Heart right ventricle (tissue), 16 donors: ENCODE measurements at regions not wholly inside any gene's neighbourhood (a gene's known extent, or its start where the extent isn't known, plus 50 kb on each side); places are given as distances from the start of the nearest gene placed in this dataset.

Experiments
- ATAC-seq, 8 donors: fragments of 200-7000 bp; cut with Tn5 transposase; one replicate each; pipeline ENCODE4 v1.9.1; 2020; ENCODE audit warnings: mild to moderate bottlenecking in 8 of 8, moderate library complexity in 8 of 8, moderate number of reproducible peaks in 1 of 8
- DNase-seq, 2 donors: peaks; one replicate each; pipeline ENCODE4 v3.0.0-alpha.2; 2020
- H3K27ac ChIP-seq, 10 donors: fragments of 200-600 bp; sonication (generic) in 2 of 10; one replicate each; pipeline versions ENCODE4 v1.5.0 to v1.8.0; 2020 to 2022; ENCODE audit warnings: mild to moderate bottlenecking in 3 of 10
- H3K27me3 ChIP-seq, 7 donors: fragments of 200-600 bp; one replicate each; pipeline ENCODE4 v1.8.0; 2021 to 2022; ENCODE audit warnings: mild to moderate bottlenecking in 2 of 7
- H3K36me3 ChIP-seq, 9 donors: fragments of 200-600 bp; sonication (generic) in 1 of 9; one replicate each; pipeline versions ENCODE4 v1.5.0 to v1.8.0; 2020 to 2022; ENCODE audit warnings: mild to moderate bottlenecking in 2 of 9
- H3K4me1 ChIP-seq, 9 donors: fragments of 200-600 bp; sonication (generic) in 1 of 9; one replicate each; pipeline versions ENCODE4 v1.5.0 to v1.8.0; 2020 to 2022; ENCODE audit warnings: mild to moderate bottlenecking in 4 of 9
- H3K4me3 ChIP-seq, 10 donors: fragments of 200-600 bp; sonication (generic) in 2 of 10; one replicate each; pipeline versions ENCODE4 v1.5.0 to v1.8.0; 2020 to 2022; ENCODE audit warnings: mild to moderate bottlenecking in 7 of 10, moderate library complexity in 2 of 10
- H3K9me3 ChIP-seq, 11 donors: fragments of 200-600 bp in 10 of 11; sonication (generic) in 2 of 11; one replicate each; pipeline versions ENCODE4 v1.5.0 to v1.8.0; 2013 to 2022; ENCODE audit warnings: mild to moderate bottlenecking in 2 of 11, control low read depth in 1 of 11, moderate library complexity in 1 of 11
- CTCF ChIP-seq, 9 donors: fragments of 200-600 bp; sonication (generic) in 2 of 9; IDR thresholded peaks; one replicate each; pipeline versions ENCODE4 v1.5.0 to v1.8.0; 2021 to 2022; ENCODE audit warnings: antibody characterized with exemption in 9 of 9, mild to moderate bottlenecking in 5 of 9, moderate library complexity in 1 of 9
- WGBS, 2 donors: extraction: QIAGEN DNeasy Blood & Tissue Kit; methylation state at CpG; one replicate each; pipeline ENCODE4 v1.1.7; 2013; ENCODE audit warnings: inconsistent platforms in 1 of 2; 5-methylcytosine and 5-hydroxymethylcytosine counted together
- intact Hi-C, 10 donors: fragments of 100-400 bp; cut with DNase I; formaldehyde crosslinking; loops; one replicate each; pipeline versions ENCODE4 v1.11.1 to v1.14.2; 2022
- donor health status: Arrhythmogenic right ventricular cardiomyopathy.
- donor health status: ischemic (EF 13 %, LVEDD 7.1; RV severe dilation, severe dysfunction).
- donor health status: healthy with polysubstance abuse.
- donor health status: DM: no; HTN: yes; CAD: no.
- donor health status: DM: no; HTN: no; CAD: no.
- donor health status: ischemic (EF 25% LVEDD 6.9; RV normal size, moderate dysfunction).
- donor health status: ischemic (EF 25% LVEDD 5.7; RV mildly dilated, moderate dysfunction).
- donor health status: healthy.
- donor health status: DM: yes; HTN: yes; CAD: no.
- donor health status: Ischemic cardiomyopathy.
- donor health status: ischemic (EF 35%, LVEDD 5.7; RV mildly dilated, moderate dysfunction).
- donor health status: nonischemic (EF 11% LVEDD 7.7; RV severe dilation, severe dysfunction).
- donor health status: DM: yes; HTN: yes; CAD: no.
- donor health status: PGD.
- donor health status: ischemic (EF 29% LVEDD 5.4; RV normal size, mild dysfunction).
- donor health status: nonischemic (EF 23%, LVEDD 6.1; RV moderate dilation, normal function).

GRCh38 chr6:150299873-150300485, 68.8 kb upstream of the IYD start:
- H3K27ac ChIP-seq: no peak overlapping the region
- no peaks in the 10 kb centered on the region for H3K4me1 ChIP-seq
- no peak for TF ChIP-seq CTCF (IDR thresholded peaks at IDR 0.05)
- intact Hi-C loops: no loop called here
- no peak for DNase-seq
- H3K4me3 ChIP-seq: no peak overlapping the region
- no peaks in the 10 kb centered on the region for H3K36me3 ChIP-seq
- no peaks in the 10 kb centered on the region for H3K27me3 ChIP-seq
- peaks cover 0 to 25% (median 14%) of the 10 kb centered on the region in 11 donors for H3K9me3 ChIP-seq
- peak in 5 of 8 donors; percentile 32 to 68 (median 62) for ATAC-seq
- WGBS, 2 donors: 64 to 65% methylated on average over 10 of the region's 10 CpGs

GRCh38 chr6:150301846-150302519, 66.8 kb upstream of the IYD start:
- intact Hi-C loops: no loop called here
- no peak for TF ChIP-seq CTCF (IDR thresholded peaks at IDR 0.05)
- no peaks in the 10 kb centered on the region for H3K4me1 ChIP-seq
- peak in 1 of 8 donors; percentile 42 for ATAC-seq
- no peak overlapping the region for H3K27ac ChIP-seq
- H3K4me3 ChIP-seq: no peak overlapping the region
- H3K36me3 ChIP-seq: no peaks in the 10 kb centered on the region
- peaks cover 0 to 14% (median 12%) of the 10 kb centered on the region in 11 donors for H3K9me3 ChIP-seq
- no peak for DNase-seq
- 90 to 94% methylated on average over 6 of the region's 6 CpGs for WGBS, 2 donors
- no peaks in the 10 kb centered on the region for H3K27me3 ChIP-seq

GRCh38 chr6:150302520-150303176, 66.2 kb upstream of the IYD start:
- peaks cover 0 to 3% (median 0%) of the 10 kb centered on the region in 7 donors for H3K27me3 ChIP-seq
- DNase-seq (no peak), ATAC-seq (peak in 1 of 8 donors; percentile 69)
- 72 to 76% methylated on average over 7 of the region's 7 CpGs for WGBS, 2 donors
- no peaks in the 10 kb centered on the region for H3K4me1 ChIP-seq
- no peak for TF ChIP-seq CTCF (IDR thresholded peaks at IDR 0.05)
- no peak overlapping the region for H3K27ac ChIP-seq
- intact Hi-C loops: no loop called here
- no peak overlapping the region for H3K4me3 ChIP-seq
- H3K9me3 ChIP-seq: peaks cover 0 to 8% (median 6%) of the 10 kb centered on the region in 11 donors
- H3K36me3 ChIP-seq: no peaks in the 10 kb centered on the region

- Histone ChIP-seq H3K36me3 (no peaks in the 10 kb centered on the region), H3K4me3 (no peak overlapping the region), H3K27ac (no peak overlapping the region), H3K9me3 (peaks cover 0 to 2% (median 0%) of the 10 kb centered on the region in 11 donors), H3K4me1 (no peaks in the 10 kb centered on the region), H3K27me3 (peaks cover 0 to 4% (median 0%) of the 10 kb centered on the region in 7 donors)
- 87 to 92% methylated on average over 2 of the region's 2 CpGs for WGBS, 2 donors
- no peak for ATAC-seq
- intact Hi-C loops: no loop called here
- no peak for DNase-seq
- TF ChIP-seq CTCF (IDR thresholded peaks at IDR 0.05): no peak
Measured at GRCh38 chr6:150303256-150303655, 65.6 kb upstream of the IYD start.
